Endothelial cell (in vitro differentiated cells): ENCODE measurements at regions not wholly inside any gene's neighbourhood (a gene's known extent, or its start where the extent isn't known, plus 50 kb on each side); places are given as distances from the start of the nearest gene placed in this dataset.

ENCODE experiments used
- DNase-seq: peaks from one replicate; pipeline ENCODE4 v3.0.0; 2021; ENCODE audit warnings: low spot score
- H3K27ac Mint-ChIP-seq: one replicate; pipeline ENCODE4 v1.8.0; 2021; ENCODE audit warnings: mixed read lengths, inconsistent platforms; ENCODE audit not compliant: unreplicated experiment
- H3K27me3 Mint-ChIP-seq: one replicate; pipeline ENCODE4 v1.8.0; 2021; ENCODE audit warnings: mild to moderate bottlenecking, moderate library complexity, mixed read lengths, inconsistent platforms; ENCODE audit not compliant: unreplicated experiment
- H3K36me3 Mint-ChIP-seq: one replicate; pipeline ENCODE4 v1.8.0; 2021; ENCODE audit warnings: mild to moderate bottlenecking, low read depth, mixed read lengths, inconsistent platforms; ENCODE audit not compliant: unreplicated experiment
- H3K4me1 Mint-ChIP-seq: one replicate; pipeline ENCODE4 v1.8.0; 2021; ENCODE audit warnings: mild to moderate bottlenecking, mixed read lengths, inconsistent platforms; ENCODE audit not compliant: unreplicated experiment
- H3K4me3 Mint-ChIP-seq: one replicate; pipeline ENCODE4 v1.8.0; 2021; ENCODE audit warnings: mild to moderate bottlenecking, mixed read lengths, inconsistent platforms; ENCODE audit not compliant: unreplicated experiment
- H3K9me3 Mint-ChIP-seq: one replicate; pipeline ENCODE4 v1.8.0; 2021; ENCODE audit warnings: mixed read lengths, inconsistent platforms; ENCODE audit not compliant: unreplicated experiment
- TF ChIP-seq, protein P1 (sequence below): fragments of 200-600 bp; sonication (generic); IDR thresholded peaks from one replicate; pipeline ENCODE4 v1.5.0; 2021; ENCODE audit warnings: antibody characterized with exemption; ENCODE audit not compliant: unreplicated experiment

DNA sequence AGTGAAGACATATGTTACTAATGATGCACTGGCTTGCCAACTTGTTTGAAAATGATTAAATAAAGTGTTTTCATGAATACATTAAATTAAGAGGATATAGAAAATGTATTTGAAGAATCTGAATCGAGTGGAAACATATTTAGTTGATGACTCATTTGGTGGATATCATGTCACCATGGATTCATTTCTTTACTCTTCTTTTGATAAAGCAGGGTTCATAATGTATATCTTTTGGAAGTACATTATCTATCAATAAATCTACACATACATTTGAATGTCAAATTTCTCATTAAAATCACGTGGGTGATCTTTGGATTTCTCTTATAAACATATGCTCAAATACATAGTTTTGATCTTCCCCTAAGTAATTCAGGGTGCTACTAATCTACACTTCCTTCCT, 1148.1 kb upstream of the ACO1 start:
- TF ChIP-seq, protein P1, sequence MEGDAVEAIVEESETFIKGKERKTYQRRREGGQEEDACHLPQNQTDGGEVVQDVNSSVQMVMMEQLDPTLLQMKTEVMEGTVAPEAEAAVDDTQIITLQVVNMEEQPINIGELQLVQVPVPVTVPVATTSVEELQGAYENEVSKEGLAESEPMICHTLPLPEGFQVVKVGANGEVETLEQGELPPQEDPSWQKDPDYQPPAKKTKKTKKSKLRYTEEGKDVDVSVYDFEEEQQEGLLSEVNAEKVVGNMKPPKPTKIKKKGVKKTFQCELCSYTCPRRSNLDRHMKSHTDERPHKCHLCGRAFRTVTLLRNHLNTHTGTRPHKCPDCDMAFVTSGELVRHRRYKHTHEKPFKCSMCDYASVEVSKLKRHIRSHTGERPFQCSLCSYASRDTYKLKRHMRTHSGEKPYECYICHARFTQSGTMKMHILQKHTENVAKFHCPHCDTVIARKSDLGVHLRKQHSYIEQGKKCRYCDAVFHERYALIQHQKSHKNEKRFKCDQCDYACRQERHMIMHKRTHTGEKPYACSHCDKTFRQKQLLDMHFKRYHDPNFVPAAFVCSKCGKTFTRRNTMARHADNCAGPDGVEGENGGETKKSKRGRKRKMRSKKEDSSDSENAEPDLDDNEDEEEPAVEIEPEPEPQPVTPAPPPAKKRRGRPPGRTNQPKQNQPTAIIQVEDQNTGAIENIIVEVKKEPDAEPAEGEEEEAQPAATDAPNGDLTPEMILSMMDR = no peak
- H3K4me3 Mint-ChIP-seq = no peak overlapping the region
- H3K36me3 Mint-ChIP-seq = no peaks in the 10 kb centered on the region
- no peaks in the 10 kb centered on the region for H3K27me3 Mint-ChIP-seq
- H3K27ac Mint-ChIP-seq = no peak overlapping the region
- H3K4me1 Mint-ChIP-seq = peaks cover 3% of the 10 kb centered on the region
- no peak for DNase-seq
- no peaks in the 10 kb centered on the region for H3K9me3 Mint-ChIP-seq

DNA sequence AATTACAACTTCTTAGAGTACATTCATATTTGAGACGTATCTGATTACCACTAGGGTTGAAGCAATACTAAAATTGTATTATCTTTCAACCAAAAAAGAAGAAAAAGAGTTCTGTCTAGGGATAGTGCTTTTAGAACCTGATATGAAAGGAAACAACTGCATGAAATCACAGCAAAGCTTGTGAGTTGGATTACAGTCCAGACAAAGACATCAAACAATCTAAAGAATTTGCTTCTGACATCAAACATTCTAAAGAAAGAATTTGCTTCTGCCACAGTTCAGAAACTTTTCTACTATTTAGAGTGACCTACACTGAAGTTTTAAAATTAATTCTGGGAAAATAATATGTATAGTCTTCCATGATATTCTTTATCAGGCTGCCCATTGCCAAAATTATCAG, 1141.1 kb upstream of the ACO1 start:
- H3K27me3 Mint-ChIP-seq = no peaks in the 10 kb centered on the region

GRCh38 chr9:31248156-31248555, 1136.3 kb upstream of the ACO1 start:
- H3K27ac Mint-ChIP-seq = no peak overlapping the region
- no peak overlapping the region for H3K4me3 Mint-ChIP-seq
- H3K36me3 Mint-ChIP-seq = no peaks in the 10 kb centered on the region
- no peaks in the 10 kb centered on the region for H3K27me3 Mint-ChIP-seq
- H3K9me3 Mint-ChIP-seq = no peaks in the 10 kb centered on the region
- TF ChIP-seq, protein P1 = no peak
- no peak for DNase-seq
- peaks cover 3% of the 10 kb centered on the region for H3K4me1 Mint-ChIP-seq

More for the DNA sequence above, 1141.1 kb upstream of the ACO1 start:
- no peak overlapping the region for H3K27ac Mint-ChIP-seq
- H3K4me1 Mint-ChIP-seq = peaks cover 3% of the 10 kb centered on the region
- no peaks in the 10 kb centered on the region for H3K9me3 Mint-ChIP-seq
- DNase-seq = no peak
- TF ChIP-seq, protein P1 = no peak
- H3K36me3 Mint-ChIP-seq = no peaks in the 10 kb centered on the region
- H3K4me3 Mint-ChIP-seq = no peak overlapping the region

- no peak overlapping the region for H3K4me3 Mint-ChIP-seq
- no peaks in the 10 kb centered on the region for H3K9me3 Mint-ChIP-seq
- H3K27ac Mint-ChIP-seq = no peak overlapping the region
- DNase-seq = no peak
- no peaks in the 10 kb centered on the region for H3K4me1 Mint-ChIP-seq
- H3K36me3 Mint-ChIP-seq = no peaks in the 10 kb centered on the region
- H3K27me3 Mint-ChIP-seq = no peaks in the 10 kb centered on the region
- TF ChIP-seq, protein P1 = no peak
Measured at GRCh38 chr9:31251386-31251785, 1133.1 kb upstream of the ACO1 start.

DNA sequence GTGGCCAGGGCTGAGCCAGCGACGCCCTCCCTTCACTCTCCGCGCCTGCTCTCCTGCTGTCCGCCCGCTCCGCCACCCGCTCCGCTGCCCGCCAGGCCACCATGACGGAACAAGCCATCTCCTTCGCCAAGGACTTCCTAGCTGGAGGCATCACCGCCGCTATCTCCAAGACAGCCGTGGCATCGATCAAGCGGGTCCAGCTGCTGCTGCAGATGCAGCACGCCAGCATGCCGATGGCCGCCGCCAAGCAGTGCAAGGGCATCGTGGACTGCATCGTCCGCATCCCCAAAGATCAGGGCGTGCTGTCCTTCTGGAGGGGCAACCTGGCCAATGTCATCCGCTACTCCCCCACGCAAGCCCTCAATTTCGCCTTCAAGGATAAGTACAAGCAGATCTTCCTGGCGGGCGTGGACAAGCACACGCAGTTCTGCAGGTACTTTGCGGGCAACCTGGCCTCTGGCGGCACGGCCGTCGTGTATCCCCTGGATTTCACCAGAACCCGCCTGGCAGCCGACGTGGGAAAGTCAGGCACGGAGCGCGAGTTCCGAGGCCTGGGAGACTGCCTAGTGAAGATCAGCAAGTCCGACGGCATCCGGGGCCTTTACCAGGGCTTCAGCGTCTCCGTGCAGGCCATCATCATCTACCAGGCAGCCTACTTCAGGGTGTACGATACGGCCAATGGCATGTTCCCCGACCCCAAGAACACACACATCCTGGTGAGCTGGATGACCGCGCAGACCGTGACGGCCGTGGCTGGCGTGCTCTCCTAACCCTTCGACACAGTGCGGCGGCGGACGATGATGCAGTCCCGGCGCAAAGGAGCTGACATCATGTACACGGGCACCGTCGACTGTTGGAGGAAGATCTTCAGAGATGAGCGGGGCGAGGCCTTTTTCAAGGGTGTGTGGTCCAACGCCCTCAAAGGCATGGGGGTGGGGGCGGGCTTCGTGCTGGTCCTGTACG, 1130.4 kb upstream of the ACO1 start:
- Mint-ChIP-seq H3K27ac (no peak overlapping the region), H3K4me1 (no peaks in the 10 kb centered on the region), H3K27me3 (no peaks in the 10 kb centered on the region), H3K36me3 (no peaks in the 10 kb centered on the region), H3K4me3 (no peak overlapping the region), H3K9me3 (no peaks in the 10 kb centered on the region)
- TF ChIP-seq, protein P1 = no peak
- no peak for DNase-seq
